ENCODE measurements at regions not wholly inside any gene's neighbourhood (a gene's known extent, or its start where the extent isn't known, plus 50 kb on each side); places are given as distances from the start of the nearest gene placed in this dataset.

DNA sequence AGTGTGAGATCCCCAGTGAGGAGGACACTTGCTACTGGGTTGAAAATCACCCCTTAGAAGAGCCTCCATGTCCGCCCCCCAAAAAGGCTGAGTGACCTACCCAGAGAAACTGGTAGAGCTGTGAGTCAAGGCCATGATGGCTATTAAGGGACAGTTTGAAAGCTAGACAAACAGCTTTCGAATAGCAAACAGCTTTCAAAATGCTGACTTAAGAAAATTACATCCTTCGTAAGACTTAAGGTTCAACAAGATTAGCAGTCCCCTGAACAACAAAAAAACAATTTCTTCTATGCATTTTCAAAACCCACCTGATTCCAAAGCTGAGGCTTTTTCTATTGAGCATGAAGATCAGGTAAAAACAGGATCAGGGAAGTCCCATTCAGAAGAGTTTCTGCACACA lies 269.7 kb upstream of the SOX2 start:
- Histone ChIP-seq H3K9me3 (replicated peaks in 1 of 11) (no peaks in the 10 kb centered on the region), H3K9ac (no peak overlapping the region), H3K36me3 (no peaks in the 10 kb centered on the region), H3K4me1 (no peaks in the 10 kb centered on the region), H3K27ac (no peak overlapping the region), H4K20me1 (no peaks in the 10 kb centered on the region), H3K4me3 (no peak overlapping the region), H3K27me3 (no peaks in the 10 kb centered on the region), H3K4me2 (no peak overlapping the region)
- no peak for TF ChIP-seq Cebpa-rat (IDR thresholded peaks at IDR 0.05)

DNA sequence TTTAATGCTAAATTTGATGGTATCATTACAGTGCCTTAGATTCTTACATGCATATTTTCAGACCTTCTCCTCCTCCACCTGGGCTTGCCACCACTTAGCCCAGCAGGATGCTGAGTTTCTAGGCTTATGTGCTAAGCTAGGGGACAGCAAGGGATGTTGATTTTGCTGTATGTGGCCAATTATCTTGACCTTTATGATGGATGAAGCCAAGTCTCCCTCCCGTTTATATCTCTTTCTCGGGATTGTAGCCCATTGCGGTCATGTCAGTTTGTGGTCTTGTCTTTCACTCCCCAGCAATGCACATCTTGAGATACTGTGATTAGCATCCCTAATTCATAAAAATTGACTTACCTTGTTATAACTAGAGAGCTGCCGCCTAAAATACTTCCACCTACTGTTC lies 278.7 kb upstream of the SOX2 start:
- TF ChIP-seq Cebpa-rat (IDR thresholded peaks at IDR 0.05), result no peak
- H3K27me3 ChIP-seq, result no peaks in the 10 kb centered on the region
- no peaks in the 10 kb centered on the region for H3K9me3 ChIP-seq (replicated peaks in 1 of 11)
- H3K4me3 ChIP-seq, result no peak overlapping the region
- no peak overlapping the region for H3K27ac ChIP-seq
- H3K4me1 ChIP-seq, result no peaks in the 10 kb centered on the region
- H4K20me1 ChIP-seq, result no peaks in the 10 kb centered on the region
- H3K4me2 ChIP-seq, result no peak overlapping the region
- H3K9ac ChIP-seq, result no peak overlapping the region
- H3K36me3 ChIP-seq, result no peaks in the 10 kb centered on the region

DNA sequence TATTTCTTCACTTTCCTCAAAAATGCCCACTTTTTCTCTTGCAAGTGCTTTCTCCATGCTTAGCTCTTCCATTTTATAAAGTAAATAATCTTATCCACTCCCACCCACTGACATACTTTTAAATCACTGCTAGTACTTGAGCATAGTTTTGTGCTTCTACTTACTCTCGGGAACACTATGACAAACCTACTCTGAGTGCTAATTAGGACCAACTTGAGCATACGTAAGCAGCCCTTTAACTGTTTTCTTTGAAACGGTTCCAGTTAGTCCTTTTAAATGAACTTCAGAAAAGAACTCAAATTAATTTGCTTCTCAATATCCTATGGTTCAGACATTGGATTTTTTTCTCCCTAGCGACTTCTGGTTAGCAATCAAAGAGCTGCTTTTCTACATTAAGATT lies 280.0 kb upstream of the SOX2 start:
- Histone ChIP-seq H3K36me3 (no peaks in the 10 kb centered on the region), H3K4me1 (no peaks in the 10 kb centered on the region), H4K20me1 (no peaks in the 10 kb centered on the region), H3K9ac (no peak overlapping the region), H3K9me3 (replicated peaks in 1 of 11) (no peaks in the 10 kb centered on the region), H3K27me3 (no peaks in the 10 kb centered on the region), H3K4me3 (no peak overlapping the region), H3K27ac (no peak overlapping the region), H3K4me2 (no peak overlapping the region)
- no peak for TF ChIP-seq Cebpa-rat (IDR thresholded peaks at IDR 0.05)

DNA sequence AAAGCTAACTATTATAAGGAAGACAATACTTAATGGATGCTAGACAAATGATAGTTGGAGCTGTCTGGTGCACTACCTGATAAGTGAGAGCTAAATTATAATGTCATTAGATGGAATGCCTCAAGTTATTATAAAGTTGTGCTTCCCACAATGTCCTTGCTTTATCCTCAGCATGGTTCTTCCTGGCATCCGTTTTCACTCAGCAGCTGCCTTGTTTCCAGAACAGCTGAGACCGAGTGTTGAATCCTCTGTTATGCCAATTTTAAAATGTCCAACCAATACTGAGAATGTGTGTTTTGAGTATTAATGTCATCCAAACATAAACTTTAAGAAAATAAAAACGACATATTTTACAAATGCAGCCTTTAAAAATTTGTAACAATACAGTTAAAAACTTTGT lies 286.7 kb upstream of the SOX2 start:
- no peak overlapping the region for H3K4me3 ChIP-seq
- H3K9me3 ChIP-seq (replicated peaks in 1 of 11), result no peaks in the 10 kb centered on the region
- no peak for TF ChIP-seq Cebpa-rat (IDR thresholded peaks at IDR 0.05)
- no peaks in the 10 kb centered on the region for H3K36me3 ChIP-seq
- H4K20me1 ChIP-seq, result no peaks in the 10 kb centered on the region
- no peaks in the 10 kb centered on the region for H3K27me3 ChIP-seq
- no peak overlapping the region for H3K4me2 ChIP-seq
- no peaks in the 10 kb centered on the region for H3K4me1 ChIP-seq
- no peak overlapping the region for H3K27ac ChIP-seq
- H3K9ac ChIP-seq, result no peak overlapping the region

DNA sequence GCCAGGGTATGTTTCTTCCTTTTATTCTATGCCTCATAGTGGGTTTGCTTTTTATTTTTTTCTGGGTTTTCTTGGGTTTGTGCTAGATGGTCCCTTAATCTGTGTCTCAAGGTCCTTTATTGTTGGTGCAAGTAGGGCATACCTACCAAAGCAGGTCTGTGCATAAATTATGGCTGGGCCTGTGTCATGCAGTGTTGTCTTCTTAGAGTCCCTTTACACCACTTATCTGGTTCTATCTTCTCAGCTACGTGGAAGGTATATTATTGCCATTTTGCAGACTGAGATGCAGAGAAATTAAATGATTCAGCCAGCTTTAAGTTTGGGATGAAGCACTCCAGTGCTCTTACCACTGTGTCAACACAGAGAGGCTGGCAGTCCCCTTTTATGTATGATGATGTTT lies 293.5 kb upstream of the SOX2 start:
- Histone ChIP-seq H4K20me1 (no peaks in the 10 kb centered on the region), H3K4me3 (no peak overlapping the region), H3K27me3 (0 out of 22 replicates have a peak, but pooled peaks cover 0 to 5% (median 0%) of the 10 kb centered on the region in 11 experiments), H3K9ac (no peak overlapping the region), H3K27ac (no peak overlapping the region), H3K4me1 (no peaks in the 10 kb centered on the region), H3K4me2 (no peak overlapping the region), H3K36me3 (no peaks in the 10 kb centered on the region), H3K9me3 (replicated peaks in 1 of 11) (no peaks in the 10 kb centered on the region)
- no peak for TF ChIP-seq Cebpa-rat (IDR thresholded peaks at IDR 0.05)

DNA sequence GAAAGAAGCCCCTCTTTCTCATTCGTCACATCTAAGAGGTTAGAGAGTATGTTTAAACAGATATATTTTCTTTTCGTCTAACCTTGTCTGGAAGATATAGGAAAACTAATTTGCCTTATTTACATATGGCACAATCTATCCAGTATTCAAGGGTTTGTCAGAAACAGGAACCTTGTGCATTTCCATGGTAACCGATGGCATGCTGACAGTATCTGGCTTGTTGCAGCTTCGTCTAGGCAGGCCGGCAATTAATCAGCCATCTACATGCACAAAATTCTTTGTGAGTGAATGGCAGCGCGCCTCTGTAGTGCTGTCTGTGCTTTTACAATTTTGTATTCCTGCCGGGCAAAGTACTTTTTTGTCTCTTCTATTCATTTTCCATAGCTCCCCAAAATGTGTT lies 294.0 kb upstream of the SOX2 start:
- Histone ChIP-seq H3K36me3 (no peaks in the 10 kb centered on the region), H3K9me3 (replicated peaks in 1 of 11) (no peaks in the 10 kb centered on the region), H3K27me3 (0 out of 22 replicates have a peak, but pooled peaks cover 0 to 5% (median 0%) of the 10 kb centered on the region in 11 experiments), H3K4me3 (no peak overlapping the region), H3K4me2 (no peak overlapping the region), H3K27ac (no peak overlapping the region), H4K20me1 (no peaks in the 10 kb centered on the region), H3K9ac (no peak overlapping the region), H3K4me1 (no peaks in the 10 kb centered on the region)
- no peak for TF ChIP-seq Cebpa-rat (IDR thresholded peaks at IDR 0.05)

DNA sequence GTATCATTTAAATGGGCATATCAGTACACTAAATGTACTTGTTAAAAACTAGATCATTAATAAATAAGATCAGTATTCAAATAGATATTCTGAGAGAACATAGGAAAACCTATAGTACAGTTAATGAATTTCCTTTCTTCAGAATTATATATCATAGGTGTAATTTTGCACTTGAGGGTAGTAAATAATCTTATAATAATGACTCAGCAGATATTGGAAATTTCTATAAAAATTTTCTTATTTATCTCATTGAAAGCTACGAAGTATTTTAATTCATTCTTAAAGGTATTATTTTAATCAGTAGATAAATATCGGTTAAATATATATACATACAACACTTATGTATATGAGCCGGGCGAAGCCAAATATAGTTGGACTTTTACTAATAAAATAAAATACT lies 300.9 kb upstream of the SOX2 start:
- Histone ChIP-seq H3K27ac (no peak overlapping the region), H3K36me3 (no peaks in the 10 kb centered on the region), H3K27me3 (no peaks in the 10 kb centered on the region), H3K9me3 (replicated peaks in 1 of 11) (no peaks in the 10 kb centered on the region), H3K4me2 (no peak overlapping the region), H3K4me1 (no peaks in the 10 kb centered on the region), H3K4me3 (no peak overlapping the region), H3K9ac (no peak overlapping the region), H4K20me1 (no peaks in the 10 kb centered on the region)
- no peak for TF ChIP-seq Cebpa-rat (IDR thresholded peaks at IDR 0.05)

DNA sequence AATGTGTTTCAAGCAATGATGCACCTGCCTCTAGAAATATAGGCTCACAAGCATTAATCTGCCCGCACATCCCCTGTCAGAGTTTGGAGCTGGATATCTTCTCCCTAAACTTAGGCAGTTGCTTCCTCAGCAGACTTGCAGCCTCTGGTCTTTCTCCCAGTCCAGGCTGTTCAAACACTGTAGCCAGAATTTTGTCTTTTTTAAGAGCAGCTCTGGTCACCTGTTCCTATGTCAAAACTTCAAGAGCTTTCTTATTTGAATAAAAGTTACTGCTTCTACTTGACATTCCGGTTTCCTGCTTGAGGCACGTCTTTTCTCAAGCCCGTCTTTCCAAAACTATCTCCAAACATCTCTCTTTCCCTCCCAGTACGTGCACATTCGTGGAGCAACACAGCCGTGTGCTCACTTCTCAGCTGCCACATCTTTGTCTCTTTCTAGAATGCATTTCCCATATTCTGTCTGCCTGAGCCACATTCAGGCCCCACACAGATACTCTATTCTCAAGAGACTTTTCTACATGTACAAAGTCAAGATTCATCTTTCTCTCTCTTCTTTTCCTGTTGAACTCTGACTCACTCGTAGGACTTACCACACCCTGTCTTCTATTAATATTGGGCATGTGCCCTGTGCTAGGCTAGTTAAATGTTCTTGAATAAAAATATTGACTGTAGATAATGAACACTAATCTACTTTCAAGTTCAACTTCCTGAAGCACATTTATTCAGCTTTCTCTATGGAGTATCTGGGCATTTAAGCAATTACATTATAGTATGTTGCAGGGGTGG lies 307.7 kb upstream of the SOX2 start:
- Histone ChIP-seq H3K4me1 (peaks cover 6 to 15% (median 12%) of the 10 kb centered on the region in 10 experiments; a peak in 18 of 20 replicates), H3K4me3 (no peak overlapping the region), H3K4me2 (peak overlapping the region; percentile 10 to 53 (median 26); a peak in 18 of 22 replicates), H3K27me3 (no peaks in the 10 kb centered on the region), H4K20me1 (no peaks in the 10 kb centered on the region), H3K9ac (no peak overlapping the region), H3K9me3 (replicated peaks in 1 of 11) (no peaks in the 10 kb centered on the region), H3K27ac (no peak overlapping the region), H3K36me3 (no peaks in the 10 kb centered on the region)
- TF ChIP-seq Cebpa-rat (IDR thresholded peaks at IDR 0.05), result no peak

DNA sequence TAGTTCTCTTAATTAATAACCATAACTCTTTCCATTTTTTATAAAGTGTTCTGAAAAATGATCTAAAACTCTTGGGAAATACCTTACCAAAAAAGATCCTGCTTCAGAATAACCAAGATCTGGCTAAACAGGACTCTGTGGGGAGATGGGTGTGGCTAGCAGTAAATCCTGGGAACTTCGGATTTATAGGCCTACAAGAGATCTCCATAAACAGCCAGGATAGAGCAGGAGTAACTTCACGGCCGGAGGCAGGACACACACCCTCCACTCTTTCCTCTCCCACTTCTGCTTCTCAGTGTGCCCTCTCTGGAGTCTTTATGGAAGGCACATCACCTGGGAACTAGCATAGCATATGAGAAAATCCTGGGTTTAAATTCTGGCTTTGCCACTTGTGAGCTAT lies 309.4 kb upstream of the SOX2 start:
- H3K27me3 ChIP-seq, result no peaks in the 10 kb centered on the region

DNA sequence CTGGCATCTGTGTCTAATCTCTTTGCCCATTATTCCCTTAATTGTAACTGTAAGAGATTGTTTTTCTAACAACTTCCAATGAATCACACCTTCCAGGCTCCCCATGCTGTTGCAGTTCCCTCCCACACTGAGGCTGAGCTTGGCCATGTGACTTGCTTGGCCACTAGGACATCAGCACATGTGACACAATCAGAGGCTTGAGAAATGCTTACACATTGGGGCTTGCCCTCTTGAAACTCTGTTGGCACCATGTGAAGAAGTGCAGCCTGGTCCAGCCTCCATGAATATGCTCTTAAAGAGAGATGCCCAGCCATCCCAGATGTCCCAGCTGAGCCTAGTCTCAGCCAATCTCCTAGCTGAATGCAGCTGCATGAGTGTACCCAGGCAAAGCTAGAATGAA lies 326.8 kb upstream of the SOX2 start:
- H3K36me3 ChIP-seq, result no peaks in the 10 kb centered on the region
- no peak for TF ChIP-seq Cebpa-rat (IDR thresholded peaks at IDR 0.05)
- peaks cover 32 to 37% (median 34%) of the 10 kb centered on the region in 10 experiments for H3K4me1 ChIP-seq
- peaks cover 0 to 9% (median 4%) of the 10 kb centered on the region in 11 experiments; a peak in 3 of 22 replicates for H3K9me3 ChIP-seq (replicated peaks in 1 of 11)
- H3K4me3 ChIP-seq, result no peak overlapping the region
- H3K27me3 ChIP-seq, result no peaks in the 10 kb centered on the region
- H3K9ac ChIP-seq, result no peak overlapping the region
- peak overlapping the region; percentile 59 to 83 (median 74) for H3K4me2 ChIP-seq
- no peaks in the 10 kb centered on the region for H4K20me1 ChIP-seq
- peak overlapping the region in 6 of 11 experiments; percentile 66 to 81 (median 72); a peak in 8 of 22 replicates for H3K27ac ChIP-seq

More for the DNA sequence above, 309.4 kb upstream of the SOX2 start:
- TF ChIP-seq Cebpa-rat (IDR thresholded peaks at IDR 0.05), result no peak
- Histone ChIP-seq H3K27ac (no peak overlapping the region), H3K4me3 (no peak overlapping the region), H4K20me1 (no peaks in the 10 kb centered on the region), H3K9me3 (replicated peaks in 1 of 11) (no peaks in the 10 kb centered on the region), H3K4me1 (peaks cover 6 to 15% (median 12%) of the 10 kb centered on the region in 10 experiments; a peak in 18 of 20 replicates), H3K4me2 (no peak overlapping the region), H3K9ac (no peak overlapping the region), H3K36me3 (no peaks in the 10 kb centered on the region)
